Lower leg skin (tissue), 3 donors: ENCODE measurements at regions not wholly inside any gene's neighbourhood (a gene's known extent, or its start where the extent isn't known, plus 50 kb on each side); places are given as distances from the start of the nearest gene placed in this dataset.

Experiments
- CTCF ChIP-seq, 3 donors: fragments of 450-650 bp; IDR thresholded peaks; one replicate each; pipeline ENCODE4 v1.5.1; 2016; ENCODE audit warnings: antibody characterized with exemption in 3 of 3, mild to moderate bottlenecking in 3 of 3, moderate library complexity in 2 of 3
- POLR2A ChIP-seq, 2 donors: fragments of 450-650 bp; IDR thresholded peaks; one replicate each; pipeline ENCODE4 v1.6.1; 2016 to 2017; ENCODE audit warnings: antibody characterized with exemption in 2 of 2, mild to moderate bottlenecking in 1 of 2, moderate library complexity in 1 of 2

- TF ChIP-seq CTCF (IDR thresholded peaks at IDR 0.05) (no peak), POLR2A (IDR thresholded peaks at IDR 0.05) (no peak)
Measured at GRCh38 chr16:73317321-73317857, 269.5 kb upstream of the ZFHX3 start.
